Panc1 (cell line): ENCODE measurements at regions not wholly inside any gene's neighbourhood (a gene's known extent, or its start where the extent isn't known, plus 50 kb on each side); places are given as distances from the start of the nearest gene placed in this dataset.

Experiments used
- ATAC-seq: fragments of 200-7000 bp; cut with Tn5 transposase; 2 replicates; pipeline ENCODE4 v1.9.1; 2020; ENCODE audit warnings: mild to moderate bottlenecking, moderate library complexity
- BruUV-seq: library from RNA; stranded (reverse); fragments of 400-500 nt; replicated peaks from 2 replicates; lab custom pipeline; 2021; lab: Mats Ljungman, UMichigan
- CTCF ChIA-PET: fragments of 300-600 bp; sonication (Branson Sonifier 250); formaldehyde crosslinking; loops from one replicate; lab custom pipeline; 2022; ENCODE audit warnings: antibody characterized with exemption; lab: Charles Lee
- POLR2A ChIA-PET: fragments of 300-600 bp; sonication (Branson Sonifier 250); formaldehyde crosslinking; loops from one replicate; lab custom pipeline; 2022; ENCODE audit warnings: antibody characterized with exemption; lab: Charles Lee
- DNase-seq: peaks from one replicate; pipeline ENCODE4 v3.0.0-alpha.2; 2010; ENCODE audit warnings: low read depth, low spot score
- H3K27ac ChIP-seq: 2 replicates; pipeline ENCODE4 v1.5.1; 2011; ENCODE audit warnings: mild to moderate bottlenecking, low read length, inconsistent platforms
- H3K27me3 ChIP-seq: fragments of 200-500 bp; sonication (Bioruptor generic); 2 replicates; pipeline ENCODE4 v1.6.0; 2014; ENCODE audit warnings: low read length, inconsistent platforms; ENCODE audit not compliant: control insufficient read depth, insufficient read depth
- H3K36me3 ChIP-seq: fragments of 200-500 bp; sonication (Bioruptor generic); 2 replicates; pipeline ENCODE4 v1.5.1; 2014; ENCODE audit warnings: inconsistent platforms, mild to moderate bottlenecking, low read length, moderate library complexity; ENCODE audit not compliant: control insufficient read depth, insufficient read depth
- H3K4me1 ChIP-seq: 2 replicates; pipeline ENCODE4 v1.5.1; 2011; ENCODE audit warnings: inconsistent platforms, mild to moderate bottlenecking, low read length, moderate library complexity; ENCODE audit not compliant: control insufficient read depth, insufficient read depth
- H3K4me3 ChIP-seq, 2 experiments: 2 replicates each; pipeline ENCODE4 v1.5.1; 2011 to 2012; ENCODE audit warnings: low read depth in 2 of 2, low read length in 2 of 2, mild to moderate bottlenecking in 2 of 2, inconsistent platforms in 1 of 2, moderate library complexity in 1 of 2
- H3K9me3 ChIP-seq: fragments of 200-500 bp; sonication (Bioruptor generic); 2 replicates; pipeline ENCODE4 v1.5.1; 2014; ENCODE audit warnings: low read depth, mild to moderate bottlenecking, inconsistent platforms, low read length, moderate library complexity; ENCODE audit not compliant: control insufficient read depth, insufficient read depth
- CTCF ChIP-seq: fragments of 450-650 bp; IDR thresholded peaks from 2 replicates; pipeline ENCODE4 v1.5.1; 2017; ENCODE audit warnings: mild to moderate bottlenecking
- POLR2AphosphoS5 ChIP-seq: IDR thresholded peaks from 2 replicates; pipeline ENCODE4 v1.6.1; 2012; ENCODE audit warnings: mild to moderate bottlenecking, low read depth, low read length, moderate library complexity
- REST ChIP-seq, 2 experiments: IDR thresholded peaks; 2 replicates each; pipeline ENCODE4 v1.6.1; 2011 to 2012; ENCODE audit warnings: low read depth in 2 of 2, control low read depth in 1 of 2, low read length in 1 of 2, mild to moderate bottlenecking in 1 of 2, moderate library complexity in 1 of 2; ENCODE audit not compliant: insufficient read depth in 1 of 2
- SIN3A ChIP-seq: IDR thresholded peaks from 2 replicates; pipeline ENCODE4 v1.6.1; 2012; ENCODE audit warnings: low read depth, mild to moderate bottlenecking, low read length, moderate library complexity, borderline replicate concordance; ENCODE audit not compliant: insufficient read depth
- TCF7L2 ChIP-seq: IDR thresholded peaks from 2 replicates; pipeline ENCODE4 v1.6.1; 2011; ENCODE audit warnings: mild to moderate bottlenecking, low read depth, low read length, inconsistent platforms
- in situ Hi-C: cut with HindIII; loops from 2 replicates; pipeline ENCODE4 v1.10.0; 2016; ENCODE audit warnings: low sequenced_read_pairs, low pct_unique_long_range_greater_than_20kb
- intact Hi-C: fragments of 100-400 bp; cut with micrococcal nuclease; formaldehyde crosslinking; loops from one replicate; pipeline ENCODE4 v1.10.0; 2022; ENCODE audit not compliant: unreplicated experiment

- BruUV-seq: no TSS peak
- POLR2A ChIA-PET: no interaction called here
- intact Hi-C loops: no loop called here
Measured at GRCh38 chr10:6721480-6721879, 141.4 kb upstream of the PRKCQ start.

GRCh38 chr10:6719561-6719960 is 139.5 kb upstream of the PRKCQ start:
- Histone ChIP-seq H3K9me3 (no peaks in the 10 kb centered on the region), H3K4me3 (no peak overlapping the region), H3K4me1 (no peaks in the 10 kb centered on the region), H3K27ac (no peak overlapping the region), H3K36me3 (no peaks in the 10 kb centered on the region), H3K27me3 (no peaks in the 10 kb centered on the region)
- no peak for TF ChIP-seq SIN3A
- no peak for TF ChIP-seq CTCF
- no peak for TF ChIP-seq REST (IDR thresholded peaks at IDR 0.05; ENCODE audit: insufficient read depth in 1 of 2, low read depth in 2 of 2, low read length in 1 of 2)
- no peak for TF ChIP-seq POLR2AphosphoS5
- TF ChIP-seq TCF7L2: no peak
- intact Hi-C loops (no loop called here), in situ Hi-C loops (no loop called here)
- DNase-seq (no peak), ATAC-seq (no peak)
- no TSS peak for BruUV-seq
- ChIA-PET POLR2A (no interaction called here), CTCF (no interaction called here)

More at GRCh38 chr10:6721480-6721879, 141.4 kb upstream of the PRKCQ start:
- no peak for TF ChIP-seq POLR2AphosphoS5
- no peak for TF ChIP-seq CTCF
- no peak for TF ChIP-seq SIN3A
- no peak for TF ChIP-seq REST (IDR thresholded peaks at IDR 0.05; ENCODE audit: insufficient read depth in 1 of 2, low read depth in 2 of 2, low read length in 1 of 2)
- no peak for TF ChIP-seq TCF7L2
- in situ Hi-C loops: no loop called here
- no peak for DNase-seq
- no peak for ATAC-seq
- Histone ChIP-seq H3K4me1 (no peaks in the 10 kb centered on the region), H3K27me3 (no peaks in the 10 kb centered on the region), H3K36me3 (no peaks in the 10 kb centered on the region), H3K27ac (no peak overlapping the region), H3K9me3 (no peaks in the 10 kb centered on the region), H3K4me3 (no peak overlapping the region)
- CTCF ChIA-PET: no interaction called here
